Liver (tissue), 3 donors: ENCODE measurements at regions not wholly inside any gene's neighbourhood (a gene's known extent, or its start where the extent isn't known, plus 50 kb on each side); places are given as distances from the start of the nearest gene placed in this dataset.

Experiments used
- CTCF ChIP-seq: fragments of 150-350 bp; IDR thresholded peaks from 2 replicates; pipeline ENCODE4 v1.5.1; 2017; ENCODE audit warnings: improper control_type of control experiment, low read depth, low read length; ENCODE audit not compliant: missing input control
- RAD21 ChIP-seq, 2 donors: IDR thresholded peaks; 2 replicates each; pipeline ENCODE4 v1.6.1; 2016; ENCODE audit warnings: antibody characterized with exemption in 2 of 2, mild to moderate bottlenecking in 2 of 2
- REST ChIP-seq: IDR thresholded peaks from 2 replicates; pipeline ENCODE4 v1.6.1; 2016; ENCODE audit warnings: antibody characterized with exemption, mild to moderate bottlenecking
- SP1 ChIP-seq: IDR thresholded peaks from 2 replicates; pipeline ENCODE4 v1.6.1; 2018; ENCODE audit warnings: antibody characterized with exemption, mild to moderate bottlenecking
- TAF1 ChIP-seq: conservative IDR thresholded peaks from 2 replicates; pipeline ENCODE4 v1.6.1; 2016; ENCODE audit warnings: antibody characterized with exemption, mild to moderate bottlenecking
- YY1 ChIP-seq: IDR thresholded peaks from 2 replicates; pipeline ENCODE4 v1.6.1; 2016; ENCODE audit warnings: antibody characterized with exemption, mild to moderate bottlenecking
- donor health status: healthy.
- donor health status: healthy.

- TF ChIP-seq CTCF (no peak), RAD21 (IDR thresholded peaks at IDR 0.05) (no peak), TAF1 (no peak), YY1 (no peak), REST (no peak), SP1 (no peak)
Observed at GRCh38 chr10:131418681-131419080, 107.2 kb upstream of the TCERG1L start.
